Loucy (cell line): ENCODE measurements at regions not wholly inside any gene's neighbourhood (a gene's known extent, or its start where the extent isn't known, plus 50 kb on each side); places are given as distances from the start of the nearest gene placed in this dataset.

ENCODE experiments used
- CTCF ChIP-seq: fragments of 200-600 bp; sonication (generic); conservative IDR thresholded peaks from 2 replicates; pipeline ENCODE4 v1.5.1; 2014; ENCODE audit warnings: mild to moderate bottlenecking, antibody characterized with exemption, low read length
- EZH2phosphoT487 ChIP-seq: fragments of 200-600 bp; IDR thresholded peaks from 2 replicates; pipeline ENCODE4 v1.6.1; 2018; ENCODE audit warnings: antibody characterized with exemption, mild to moderate bottlenecking, moderate library complexity, borderline replicate concordance

GRCh38 chr5:36778336-36778735, 98.2 kb upstream of the NIPBL start:
- TF ChIP-seq CTCF (no peak), EZH2phosphoT487 (no peak)
